Upper lobe of left lung (tissue), 6 donors: ENCODE measurements at regions not wholly inside any gene's neighbourhood (a gene's known extent, or its start where the extent isn't known, plus 50 kb on each side); places are given as distances from the start of the nearest gene placed in this dataset.

Source experiments
- ATAC-seq, 2 donors: fragments of 200-7000 bp; cut with Tn5 transposase; one replicate each; pipeline ENCODE4 v1.9.1; 2022; ENCODE audit warnings: mild to moderate bottlenecking in 2 of 2, moderate library complexity in 2 of 2; ENCODE audit not compliant: low FRiP score in 2 of 2
- DNase-seq, 2 donors: peaks; one replicate each; pipeline ENCODE4 v3.0.0-alpha.2; 2019 to 2020
- H3K27ac ChIP-seq, 4 donors: fragments of 200-600 bp; sonication (generic); one replicate each; pipeline ENCODE4 v1.5.1; 2016 to 2019
- H3K27me3 ChIP-seq, 4 donors: fragments of 200-600 bp; sonication (generic); one replicate each; pipeline ENCODE4 v1.5.1; 2017 to 2019
- H3K36me3 ChIP-seq, 4 donors: fragments of 200-600 bp; sonication (generic); one replicate each; pipeline ENCODE4 v1.5.1; 2016 to 2019
- H3K4me1 ChIP-seq, 4 donors: fragments of 200-600 bp; sonication (generic); one replicate each; pipeline ENCODE4 v1.5.1; 2018 to 2019
- H3K4me3 ChIP-seq, 4 donors: fragments of 200-600 bp; sonication (generic); one replicate each; pipeline ENCODE4 v1.5.1; 2017 to 2019; ENCODE audit warnings: mild to moderate bottlenecking in 2 of 4, moderate library complexity in 1 of 4
- H3K9me3 ChIP-seq, 4 donors: fragments of 200-600 bp; sonication (generic); one replicate each; pipeline ENCODE4 v1.5.1; 2018 to 2019
- CTCF ChIP-seq, 6 experiments: fragments of 450-650 bp in 4 of 6; fragments of 200-600 bp in 2 of 6; sonication (generic) in 2 of 6; IDR thresholded peaks; one replicate each; pipeline ENCODE4 v1.5.1; 2016 to 2019; ENCODE audit warnings: antibody characterized with exemption in 6 of 6
- EP300 ChIP-seq, 4 donors: sonication (generic); formaldehyde crosslinking; IDR thresholded peaks; one replicate each; pipeline ENCODE4 v1.5.1; 2017; ENCODE audit warnings: antibody characterized with exemption in 4 of 4, control low read depth in 2 of 4
- POLR2A ChIP-seq, 4 donors: fragments of 450-650 bp; IDR thresholded peaks; one replicate each; pipeline ENCODE4 v1.5.1; 2016 to 2017; ENCODE audit warnings: antibody characterized with exemption in 4 of 4, mild to moderate bottlenecking in 2 of 4
- POLR2AphosphoS5 ChIP-seq, 2 donors: sonication (generic); formaldehyde crosslinking; IDR thresholded peaks; one replicate each; pipeline ENCODE4 v1.5.1; 2017; ENCODE audit warnings: antibody characterized with exemption in 2 of 2
- WGBS, 2 donors: methylation state at CpG; one replicate each; pipeline ENCODE4 v1.1.5; 2017 to 2018; 5-methylcytosine and 5-hydroxymethylcytosine counted together
- donor health status: DM: no; HTN: no; CAD: no; lungs with moderate emphysema.
- donor health status: DM: no; HTN: yes; CAD: no; lungs with severe emphysema.

GRCh38 chr13:48896312-48896711 is 79.4 kb upstream of the FNDC3A start:
- no peak for DNase-seq
- H3K9me3 ChIP-seq, result no peaks in the 10 kb centered on the region

GRCh38 chr13:48901781-48902180 is 73.9 kb upstream of the FNDC3A start:
- Histone ChIP-seq H3K9me3 (no peaks in the 10 kb centered on the region), H3K4me3 (no peak overlapping the region), H3K36me3 (no peaks in the 10 kb centered on the region), H3K4me1 (no peaks in the 10 kb centered on the region), H3K27ac (peak overlapping the region in 1 of 4 donors; percentile 62), H3K27me3 (no peaks in the 10 kb centered on the region)
- TF ChIP-seq POLR2A (IDR thresholded peaks at IDR 0.05) (no peak), CTCF (IDR thresholded peaks at IDR 0.05) (no peak), POLR2AphosphoS5 (IDR thresholded peaks at IDR 0.05) (no peak), EP300 (IDR thresholded peaks at IDR 0.05) (no peak)
- peak in 1 of 2 donors; percentile 58 for ATAC-seq
- DNase-seq, result no peak

More at GRCh38 chr13:48896312-48896711, 79.4 kb upstream of the FNDC3A start:
- H3K36me3 ChIP-seq, result no peaks in the 10 kb centered on the region
- peak in 1 of 2 donors; percentile 28 for ATAC-seq
- H3K27me3 ChIP-seq, result no peaks in the 10 kb centered on the region
- no peak overlapping the region for H3K4me3 ChIP-seq
- H3K4me1 ChIP-seq, result no peaks in the 10 kb centered on the region
- TF ChIP-seq POLR2AphosphoS5 (IDR thresholded peaks at IDR 0.05), result no peak
- TF ChIP-seq POLR2A (IDR thresholded peaks at IDR 0.05), result no peak
- no peak for TF ChIP-seq CTCF (IDR thresholded peaks at IDR 0.05)
- TF ChIP-seq EP300 (IDR thresholded peaks at IDR 0.05), result no peak
- H3K27ac ChIP-seq, result no peak overlapping the region

GRCh38 chr13:48902368-48902767 is 73.3 kb upstream of the FNDC3A start:
- Histone ChIP-seq H3K27me3 (no peaks in the 10 kb centered on the region), H3K4me3 (no peak overlapping the region), H3K27ac (peak overlapping the region in 1 of 4 donors; percentile 45), H3K9me3 (no peaks in the 10 kb centered on the region), H3K36me3 (no peaks in the 10 kb centered on the region), H3K4me1 (no peaks in the 10 kb centered on the region)
- WGBS, 2 donors, result 55 to 80% methylated on average over 1 of the region's 1 CpG
- TF ChIP-seq EP300 (IDR thresholded peaks at IDR 0.05) (peak in 1 of 4 donors; percentile 49), POLR2A (IDR thresholded peaks at IDR 0.05) (no peak)
- DNase-seq (peak in 1 of 2 donors; percentile 58), ATAC-seq (peak in 1 of 2 donors; percentile 24)

GRCh38 chr13:48904668-48905290 is 70.9 kb upstream of the FNDC3A start:
- H3K27me3 ChIP-seq, result no peaks in the 10 kb centered on the region
- peak overlapping the region in 1 of 4 donors; percentile 23 for H3K27ac ChIP-seq
- 92 to 97% methylated on average over 2 of the region's 2 CpGs for WGBS, 2 donors
- no peaks in the 10 kb centered on the region for H3K9me3 ChIP-seq
- DNase-seq (no peak), ATAC-seq (no peak)
- no peak for TF ChIP-seq POLR2A (IDR thresholded peaks at IDR 0.05)
- TF ChIP-seq CTCF (IDR thresholded peaks at IDR 0.05), result no peak
- no peak for TF ChIP-seq EP300 (IDR thresholded peaks at IDR 0.05)
- no peak for TF ChIP-seq POLR2AphosphoS5 (IDR thresholded peaks at IDR 0.05)
- H3K4me3 ChIP-seq, result no peak overlapping the region
- no peaks in the 10 kb centered on the region for H3K36me3 ChIP-seq
- H3K4me1 ChIP-seq, result no peaks in the 10 kb centered on the region

GRCh38 chr13:48906200-48906599 is 69.5 kb upstream of the FNDC3A start:
- no peak overlapping the region for H3K27ac ChIP-seq
- H3K4me1 ChIP-seq, result no peaks in the 10 kb centered on the region
- no peak overlapping the region for H3K4me3 ChIP-seq
- WGBS, 2 donors, result 88 to 89% methylated on average over 6 of the region's 6 CpGs
- H3K27me3 ChIP-seq, result no peaks in the 10 kb centered on the region
- H3K36me3 ChIP-seq, result no peaks in the 10 kb centered on the region
- TF ChIP-seq EP300 (IDR thresholded peaks at IDR 0.05) (no peak), POLR2AphosphoS5 (IDR thresholded peaks at IDR 0.05) (no peak), POLR2A (IDR thresholded peaks at IDR 0.05) (no peak), CTCF (IDR thresholded peaks at IDR 0.05) (no peak)
- ATAC-seq (no peak), DNase-seq (no peak)
- no peaks in the 10 kb centered on the region for H3K9me3 ChIP-seq
